NT2/D1 (cell line): ENCODE measurements at regions not wholly inside any gene's neighbourhood (a gene's known extent, or its start where the extent isn't known, plus 50 kb on each side); places are given as distances from the start of the nearest gene placed in this dataset.

Experiments
- DNase-seq: peaks from one replicate; pipeline ENCODE4 v3.0.0-alpha.2; 2011; ENCODE audit warnings: low read depth, low spot score
- H3K27me3 ChIP-seq: 2 replicates; pipeline ENCODE4 v1.6.0; 2011; ENCODE audit warnings: mild to moderate bottlenecking; ENCODE audit not compliant: insufficient read length, insufficient read depth
- H3K36me3 ChIP-seq: 2 replicates; pipeline ENCODE4 v1.6.1; 2011; ENCODE audit warnings: mild to moderate bottlenecking, low read length, mixed read lengths; ENCODE audit not compliant: insufficient read depth, insufficient read length
- H3K4me1 ChIP-seq: 2 replicates; pipeline ENCODE4 v1.5.1; 2011; ENCODE audit not compliant: insufficient read depth, insufficient read length
- H3K4me3 ChIP-seq: 2 replicates; pipeline ENCODE4 v1.5.1; 2011; ENCODE audit warnings: low read depth; ENCODE audit not compliant: insufficient read length
- H3K9ac ChIP-seq: 2 replicates; pipeline ENCODE4 v1.6.0; 2011; ENCODE audit warnings: low read depth; ENCODE audit not compliant: insufficient read length
- H3K9me3 ChIP-seq: 2 replicates; pipeline ENCODE4 v1.5.1; 2011; ENCODE audit warnings: mild to moderate bottlenecking, low read length; ENCODE audit not compliant: insufficient read depth
- SUZ12 ChIP-seq: IDR thresholded peaks from 2 replicates; pipeline ENCODE4 v1.6.1; 2011; ENCODE audit not compliant: insufficient read length, insufficient read depth; ENCODE audit errors: extremely low read depth
- YY1 ChIP-seq: IDR thresholded peaks from 2 replicates; pipeline ENCODE4 v1.6.1; 2011; ENCODE audit not compliant: insufficient read length, insufficient read depth
- ZNF274 ChIP-seq: IDR thresholded peaks from 2 replicates; pipeline ENCODE4 v1.6.1; 2011; ENCODE audit warnings: mild to moderate bottlenecking, low read depth, low read length

DNA sequence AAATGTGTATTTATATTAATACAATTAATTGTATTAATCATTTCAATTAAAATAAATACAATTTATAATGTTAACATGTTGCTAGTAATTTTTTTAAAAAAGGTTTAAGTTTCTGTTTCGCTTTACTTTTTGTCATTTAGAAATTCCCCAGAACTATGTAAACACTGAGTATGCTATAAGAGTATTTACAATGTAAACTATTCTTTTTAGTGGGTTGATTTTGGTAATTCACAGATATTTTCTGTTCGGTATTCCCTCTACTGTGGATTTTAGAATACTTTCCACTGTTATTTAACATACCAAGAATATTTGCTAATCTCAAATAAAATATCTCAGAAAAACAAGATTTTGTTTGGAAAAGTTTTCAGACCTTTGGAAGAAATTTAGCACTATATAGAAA lies 1564.4 kb downstream of the EFNA5 start:
- DNase-seq, result no peak
- no peaks in the 10 kb centered on the region for H3K4me1 ChIP-seq
- H3K36me3 ChIP-seq, result no peaks in the 10 kb centered on the region

DNA sequence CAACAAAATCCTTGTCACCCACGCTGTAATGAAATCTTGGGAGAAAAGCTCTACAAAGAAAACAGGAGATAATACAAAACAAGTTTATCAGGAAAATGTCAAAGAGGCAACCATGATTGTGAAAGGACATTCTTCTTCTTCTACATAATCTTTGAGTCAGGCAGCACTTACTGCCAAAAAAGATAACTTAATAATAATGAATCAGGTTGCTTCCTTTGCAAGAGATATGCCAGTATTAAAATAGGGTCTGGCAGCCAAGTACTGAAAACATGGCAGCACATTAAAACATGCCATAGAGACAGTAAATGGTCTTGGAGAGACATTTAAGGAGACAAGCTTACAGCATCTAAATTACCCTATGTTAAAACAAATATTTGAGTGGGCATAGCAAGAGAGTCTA lies 1573.4 kb downstream of the EFNA5 start:
- no peak overlapping the region for H3K4me3 ChIP-seq
- no peak for TF ChIP-seq ZNF274
- no peak for TF ChIP-seq SUZ12
- no peak for TF ChIP-seq YY1
- no peaks in the 10 kb centered on the region for H3K9me3 ChIP-seq
- H3K9ac ChIP-seq, result no peak overlapping the region
- H3K4me1 ChIP-seq, result no peaks in the 10 kb centered on the region
- DNase-seq, result no peak
- no peaks in the 10 kb centered on the region for H3K36me3 ChIP-seq
- no peaks in the 10 kb centered on the region for H3K27me3 ChIP-seq

More for the DNA sequence above, 1564.4 kb downstream of the EFNA5 start:
- TF ChIP-seq SUZ12 (no peak), ZNF274 (no peak), YY1 (no peak)
- no peak overlapping the region for H3K4me3 ChIP-seq
- no peaks in the 10 kb centered on the region for H3K9me3 ChIP-seq
- no peaks in the 10 kb centered on the region for H3K27me3 ChIP-seq
- H3K9ac ChIP-seq, result no peak overlapping the region

DNA sequence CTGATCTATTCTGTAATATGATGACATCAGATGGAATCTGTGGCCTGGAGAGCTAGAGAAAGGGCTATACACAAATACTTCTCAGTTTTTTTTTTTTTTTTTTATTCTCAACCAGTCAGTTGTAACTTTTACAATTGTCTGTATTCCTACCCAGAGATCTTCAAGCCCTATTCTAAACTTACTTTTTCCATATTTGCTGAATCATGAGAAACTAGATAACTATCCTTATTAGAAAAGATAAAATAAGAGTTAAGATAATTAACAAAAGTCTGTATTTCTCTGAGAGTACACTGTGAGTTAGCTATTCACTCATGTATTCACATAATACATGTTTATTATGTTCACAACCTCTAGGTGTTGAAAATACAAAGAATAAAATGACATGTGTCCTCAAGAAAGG lies 1575.9 kb downstream of the EFNA5 start:
- no peak overlapping the region for H3K4me3 ChIP-seq
- no peaks in the 10 kb centered on the region for H3K27me3 ChIP-seq
- TF ChIP-seq SUZ12, result no peak
- no peak for TF ChIP-seq YY1
- no peak for TF ChIP-seq ZNF274
- no peak for DNase-seq
- H3K36me3 ChIP-seq, result no peaks in the 10 kb centered on the region
- no peaks in the 10 kb centered on the region for H3K9me3 ChIP-seq
- H3K9ac ChIP-seq, result no peak overlapping the region
- H3K4me1 ChIP-seq, result no peaks in the 10 kb centered on the region

- Histone ChIP-seq H3K4me1 (no peaks in the 10 kb centered on the region), H3K27me3 (no peaks in the 10 kb centered on the region), H3K9me3 (no peaks in the 10 kb centered on the region), H3K36me3 (no peaks in the 10 kb centered on the region), H3K4me3 (no peak overlapping the region), H3K9ac (no peak overlapping the region)
- TF ChIP-seq ZNF274, result no peak
- no peak for TF ChIP-seq SUZ12
- no peak for TF ChIP-seq YY1
- DNase-seq, result no peak
Measured at GRCh38 chr5:106094204-106094607, 1576.5 kb downstream of the EFNA5 start.

DNA sequence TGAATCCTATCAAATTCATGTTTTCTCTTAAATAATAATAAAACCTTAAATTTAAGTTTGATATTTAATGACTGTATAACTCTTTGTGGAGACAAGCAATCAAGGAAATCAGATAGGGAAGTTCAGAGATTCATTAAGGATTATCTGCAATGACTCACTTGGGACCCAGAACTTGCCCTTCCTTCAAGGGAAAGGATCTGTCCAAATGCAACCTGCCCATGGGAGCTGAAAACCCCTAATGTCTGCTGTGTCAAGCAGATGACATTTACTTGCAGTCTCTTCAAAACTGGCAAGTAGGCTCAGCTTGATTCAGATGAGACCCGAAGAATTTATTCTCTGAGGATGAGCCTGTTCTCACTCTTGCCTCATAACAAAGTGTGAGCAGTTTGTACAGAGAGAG lies 1577.6 kb downstream of the EFNA5 start:
- H3K4me3 ChIP-seq, result no peak overlapping the region
- TF ChIP-seq ZNF274 (no peak), SUZ12 (no peak), YY1 (no peak)
- no peaks in the 10 kb centered on the region for H3K9me3 ChIP-seq

GRCh38 chr5:106092455-106092854 lies 1578.3 kb downstream of the EFNA5 start:
- Histone ChIP-seq H3K9me3 (no peaks in the 10 kb centered on the region), H3K4me3 (no peak overlapping the region), H3K4me1 (no peaks in the 10 kb centered on the region), H3K36me3 (no peaks in the 10 kb centered on the region), H3K27me3 (no peaks in the 10 kb centered on the region), H3K9ac (no peak overlapping the region)
- no peak for TF ChIP-seq YY1
- no peak for TF ChIP-seq ZNF274
- no peak for TF ChIP-seq SUZ12
- DNase-seq, result no peak

More for the DNA sequence above, 1577.6 kb downstream of the EFNA5 start:
- Histone ChIP-seq H3K36me3 (no peaks in the 10 kb centered on the region), H3K4me1 (no peaks in the 10 kb centered on the region), H3K9ac (no peak overlapping the region), H3K27me3 (no peaks in the 10 kb centered on the region)
- DNase-seq, result no peak

- Histone ChIP-seq H3K9ac (no peak overlapping the region), H3K27me3 (no peaks in the 10 kb centered on the region), H3K36me3 (no peaks in the 10 kb centered on the region), H3K4me3 (no peak overlapping the region), H3K9me3 (no peaks in the 10 kb centered on the region), H3K4me1 (peaks cover 2% of the 10 kb centered on the region)
- no peak for TF ChIP-seq YY1
- no peak for TF ChIP-seq ZNF274
- TF ChIP-seq SUZ12, result no peak
- no peak for DNase-seq
Measured at GRCh38 chr5:106089073-106089472, 1581.7 kb downstream of the EFNA5 start.

- TF ChIP-seq SUZ12 (no peak), YY1 (no peak), ZNF274 (no peak)
- no peak for DNase-seq
- H3K36me3 ChIP-seq, result no peaks in the 10 kb centered on the region
- no peak overlapping the region for H3K9ac ChIP-seq
- no peaks in the 10 kb centered on the region for H3K27me3 ChIP-seq
- H3K4me3 ChIP-seq, result no peak overlapping the region
- no peaks in the 10 kb centered on the region for H3K9me3 ChIP-seq
- peaks cover 2% of the 10 kb centered on the region for H3K4me1 ChIP-seq
Measured at GRCh38 chr5:106088462-106088861, 1582.3 kb downstream of the EFNA5 start.
